ENCODE measurements at regions not wholly inside any gene's neighbourhood (a gene's known extent, or its start where the extent isn't known, plus 50 kb on each side); places are given as distances from the start of the nearest gene placed in this dataset.

DNA sequence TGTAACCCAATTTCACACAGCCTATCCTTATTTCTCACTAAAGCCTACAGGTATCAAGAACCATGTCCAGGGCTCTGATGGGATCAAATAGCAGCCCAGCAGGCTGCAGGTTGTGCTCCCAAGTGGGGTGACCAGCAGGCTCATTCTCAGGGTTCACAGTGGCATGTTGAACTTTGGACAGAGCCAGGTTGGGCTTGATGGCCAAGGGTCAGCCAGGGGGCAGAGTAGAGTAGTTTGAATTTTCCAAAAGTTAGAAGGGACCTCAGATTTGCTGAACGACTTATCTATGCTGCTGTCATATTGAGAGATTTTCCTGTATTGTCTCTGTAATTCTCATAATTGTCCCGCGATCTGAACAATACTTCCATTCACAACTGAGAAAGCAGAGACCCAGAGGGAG lies 310.8 kb upstream of the BOD1L1 start:
- no peak for DNase-seq (ENCODE audit: low spot score)

DNA sequence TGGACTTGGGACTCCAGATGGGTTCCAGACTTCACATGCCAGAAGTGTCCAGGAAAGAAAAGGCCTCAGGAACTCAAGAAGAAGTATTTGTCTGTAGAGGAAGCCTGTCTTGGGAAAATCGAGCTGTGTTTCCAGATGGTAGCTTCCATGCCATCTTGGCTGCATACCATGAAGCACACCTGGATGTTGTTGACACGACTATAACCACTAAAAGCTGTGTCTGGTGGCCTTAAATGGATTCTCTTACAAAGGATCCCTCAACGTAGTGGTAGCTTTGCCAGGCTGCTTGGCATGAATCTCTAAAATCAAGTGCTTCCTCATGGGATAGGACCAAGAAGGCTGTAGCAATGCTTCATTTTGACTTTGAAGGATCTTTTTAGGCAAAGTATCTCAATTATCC lies 313.4 kb upstream of the BOD1L1 start:
- no peak for DNase-seq (ENCODE audit: low spot score)

DNA sequence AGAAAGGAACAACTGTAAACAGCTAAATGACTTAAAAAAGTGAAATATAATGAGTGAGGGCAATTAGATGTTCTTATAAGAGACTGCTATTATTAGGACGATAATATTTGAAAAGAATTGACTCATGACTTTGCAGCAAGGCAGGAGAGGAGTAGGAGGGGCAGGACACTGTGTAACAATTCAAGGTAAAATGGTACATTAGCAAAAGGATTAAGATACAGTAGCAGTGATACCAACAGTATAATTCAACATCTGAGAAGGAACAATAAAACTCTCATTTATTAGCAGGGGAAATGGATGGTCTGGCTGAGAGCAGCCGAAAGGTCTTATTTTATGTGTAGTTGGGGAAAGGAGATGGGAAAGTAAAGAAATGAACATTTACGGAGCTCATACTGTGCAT lies 315.5 kb upstream of the BOD1L1 start:
- DNase-seq (ENCODE audit: low spot score), result no peak

DNA sequence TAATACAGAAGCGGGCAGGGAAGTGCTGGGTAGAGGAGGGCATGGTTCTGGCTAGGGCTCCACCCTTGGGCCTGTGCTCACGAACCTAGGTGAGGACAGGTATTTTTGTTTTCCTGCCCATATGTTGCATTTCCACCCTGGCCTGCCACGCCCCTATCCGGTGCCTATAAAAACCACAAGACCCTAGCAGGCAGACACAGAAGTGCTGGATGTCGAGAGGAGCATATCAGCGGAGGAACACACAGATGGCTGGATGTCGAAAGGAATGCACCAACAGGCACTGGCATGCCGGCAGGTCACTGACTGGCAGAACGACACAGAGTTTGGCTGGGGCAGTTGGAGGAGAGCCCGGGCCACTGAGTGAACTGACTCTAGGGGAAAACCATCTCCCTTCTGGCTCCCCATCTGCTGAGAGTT lies 316.6 kb upstream of the BOD1L1 start:
- no peak for DNase-seq (ENCODE audit: low spot score)

DNA sequence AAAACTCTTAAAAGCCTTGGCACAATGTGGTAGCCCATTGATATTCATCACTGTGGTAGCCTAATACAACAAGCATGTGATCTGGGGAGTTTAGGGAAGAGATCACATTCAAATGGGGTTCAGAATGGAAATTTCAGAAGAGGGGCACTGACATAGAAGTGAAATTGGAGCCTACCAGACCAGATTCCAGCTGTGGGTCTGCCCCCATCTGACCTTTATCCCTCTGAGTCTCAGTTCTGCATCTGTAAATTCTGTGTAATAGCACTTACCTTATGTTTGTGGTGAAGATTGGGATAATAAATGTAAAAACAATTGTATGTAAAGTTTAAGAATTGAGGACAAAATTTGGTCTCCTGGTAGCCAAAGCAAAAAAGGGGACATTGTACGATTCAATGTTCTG lies 320.4 kb upstream of the BOD1L1 start:
- DNase-seq (ENCODE audit: low spot score), result no peak

DNA sequence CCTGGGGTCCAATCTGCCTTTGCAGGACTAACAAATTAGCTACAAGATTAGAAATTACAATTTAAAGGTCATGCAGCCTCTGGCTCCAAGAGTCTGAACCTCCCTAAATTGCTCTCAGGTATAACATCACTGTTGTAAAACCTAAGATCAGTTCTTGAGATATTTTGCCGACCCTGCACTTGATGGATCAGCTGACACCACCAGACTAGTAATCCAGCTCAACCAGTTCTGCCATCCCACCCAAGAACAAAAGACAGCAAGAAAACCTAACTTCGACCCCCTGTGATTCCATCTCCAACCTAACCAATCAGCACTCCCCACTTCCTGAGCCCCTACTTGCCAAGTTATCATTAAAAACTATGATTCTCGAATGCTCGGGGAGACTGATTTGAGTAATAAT lies 323.0 kb upstream of the BOD1L1 start:
- no peak for DNase-seq (ENCODE audit: low spot score)

DNA sequence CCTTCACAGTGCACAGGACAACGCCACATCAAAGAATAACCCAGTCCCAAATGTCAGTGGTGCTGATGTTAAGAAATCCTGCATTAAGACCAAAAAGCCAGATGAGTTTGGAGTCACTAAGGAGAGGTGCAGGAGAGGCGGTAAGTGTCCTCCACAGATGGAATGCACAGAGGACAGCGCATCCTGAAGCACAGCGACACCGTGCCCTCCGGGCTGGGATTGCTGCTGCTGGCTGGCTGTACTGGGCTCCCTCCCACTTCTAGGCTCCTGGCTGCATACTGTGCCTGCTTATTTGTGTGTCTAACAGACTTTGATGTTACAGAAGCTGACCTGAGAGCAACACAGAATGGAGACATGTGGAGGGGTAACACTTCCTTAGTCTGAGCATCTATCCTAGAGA lies 325.6 kb upstream of the BOD1L1 start:
- no peak for DNase-seq (ENCODE audit: low spot score)

DNA sequence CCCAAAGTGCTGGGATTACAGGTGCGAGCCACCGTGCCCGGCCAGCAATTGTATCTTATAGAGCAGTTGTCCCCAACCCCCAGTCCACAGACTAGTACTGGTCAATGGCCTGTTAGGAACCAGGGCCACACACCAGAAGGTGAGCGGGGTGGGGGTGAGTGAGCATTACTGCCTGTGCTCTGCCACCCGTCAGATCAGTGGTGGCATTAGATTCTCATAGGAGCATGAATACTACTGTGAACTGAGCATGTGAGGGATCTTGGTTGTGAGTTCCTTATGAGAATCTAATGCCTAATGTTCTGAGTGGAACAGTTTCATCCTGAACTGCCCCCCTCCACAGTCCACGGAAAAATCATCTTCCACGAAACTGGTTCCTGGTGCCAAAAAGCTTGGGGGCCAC lies 328.0 kb upstream of the BOD1L1 start:
- DNase-seq (ENCODE audit: low spot score), result no peak

DNA sequence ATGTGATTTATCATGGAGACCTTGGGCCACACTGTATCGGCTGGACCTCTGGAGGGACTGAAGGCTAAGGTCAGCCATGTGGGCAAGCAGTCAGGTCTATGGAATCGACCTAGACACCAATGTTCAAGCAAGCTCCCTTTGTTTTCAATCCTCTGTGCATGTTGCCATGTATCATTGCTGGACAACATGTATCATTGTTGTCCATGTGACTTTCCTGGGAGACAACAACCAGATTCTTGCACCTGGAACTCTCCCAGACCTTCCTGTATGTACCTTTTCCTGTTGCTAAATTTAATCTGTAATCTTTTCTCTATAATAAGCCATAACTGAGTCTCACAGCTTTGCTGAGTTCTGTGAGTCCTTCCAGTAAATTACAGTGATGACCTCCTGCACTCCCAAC lies 329.4 kb upstream of the BOD1L1 start:
- no peak for DNase-seq (ENCODE audit: low spot score)

DNA sequence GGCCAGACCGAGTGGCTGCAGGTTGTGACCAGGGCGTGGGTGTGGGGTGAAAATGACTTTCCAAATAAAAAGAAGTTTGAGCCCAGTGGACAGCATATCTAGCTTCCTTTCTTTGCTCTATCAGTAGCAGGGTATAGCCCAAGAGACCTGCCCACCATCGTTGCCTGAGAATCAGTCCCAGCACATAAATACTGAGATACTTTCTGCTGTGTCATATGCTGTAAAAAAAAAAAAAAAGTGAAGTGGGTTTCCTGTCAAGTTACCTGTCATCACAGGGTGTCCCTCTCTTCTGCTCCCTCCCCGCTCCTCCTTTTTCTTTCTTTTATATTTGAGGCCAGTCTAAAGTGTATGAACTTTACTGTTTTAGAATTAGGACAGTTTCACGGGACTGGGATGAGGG lies 330.3 kb upstream of the BOD1L1 start:
- DNase-seq (ENCODE audit: low spot score), result no peak

DNA sequence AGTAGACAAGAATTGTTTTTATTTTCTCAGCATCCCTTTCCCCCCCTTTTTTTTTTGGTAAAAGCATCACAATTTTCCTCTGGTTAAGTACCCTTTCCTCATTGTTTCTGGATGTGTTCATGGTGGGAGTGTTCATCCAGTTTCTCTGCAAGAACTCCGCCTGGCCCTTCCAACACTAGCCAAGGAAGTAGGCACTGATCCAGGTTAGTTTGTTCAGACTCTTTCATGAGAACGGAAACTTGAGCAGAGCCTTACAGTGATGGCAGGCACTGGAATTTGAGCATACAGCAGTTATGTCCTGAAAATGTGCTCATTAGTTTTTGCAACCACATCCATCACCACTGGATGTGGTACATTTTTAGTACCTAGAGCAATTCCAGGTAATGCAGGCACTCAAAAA lies 336.1 kb upstream of the BOD1L1 start:
- no peak for DNase-seq (ENCODE audit: low spot score)

DNA sequence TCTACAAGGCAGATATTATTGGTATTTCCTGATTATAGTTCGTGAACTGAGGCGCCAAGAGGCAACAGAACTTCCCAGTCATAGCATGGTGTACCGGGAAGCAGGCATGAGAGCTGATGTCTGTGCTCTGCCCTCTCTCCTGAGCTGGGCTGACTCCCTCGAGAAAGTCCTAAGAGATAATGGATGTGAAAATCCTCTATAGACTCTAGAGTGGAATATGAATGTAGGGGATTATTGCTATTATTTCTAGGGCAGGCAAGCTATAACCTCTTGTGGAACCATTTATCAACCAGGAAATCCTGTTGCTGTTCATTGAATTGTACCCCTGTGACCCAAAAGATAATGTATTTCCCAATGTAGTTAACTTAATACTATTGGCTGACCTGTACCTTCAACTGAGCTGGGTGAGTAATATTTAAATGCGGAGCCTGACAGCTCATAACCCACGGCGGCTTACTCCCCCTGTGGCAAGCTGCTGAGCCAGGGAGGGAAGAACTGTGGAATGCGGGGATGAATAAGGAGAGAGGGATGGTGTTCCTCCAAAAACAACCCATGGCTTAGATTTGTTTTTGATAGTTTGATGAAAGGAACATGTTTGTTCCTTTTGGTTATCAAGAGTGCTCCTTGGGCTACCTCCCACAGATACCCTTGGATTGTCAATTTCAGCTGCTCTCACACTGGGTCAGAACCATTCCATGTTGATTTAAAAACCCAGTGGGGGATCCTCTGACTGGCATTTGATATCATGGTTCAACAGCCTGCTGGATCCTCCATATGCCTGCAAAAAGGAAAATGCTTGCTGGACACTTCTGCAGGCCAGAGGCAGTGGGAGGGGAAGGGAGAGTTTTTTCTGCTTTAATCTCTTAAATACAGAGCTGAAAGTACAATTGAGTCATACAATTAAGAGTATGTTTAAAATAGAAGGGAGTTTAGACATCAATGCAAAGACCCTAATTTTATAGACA lies 339.0 kb upstream of the BOD1L1 start:
- DNase-seq (ENCODE audit: low spot score), result peak; percentile 28

DNA sequence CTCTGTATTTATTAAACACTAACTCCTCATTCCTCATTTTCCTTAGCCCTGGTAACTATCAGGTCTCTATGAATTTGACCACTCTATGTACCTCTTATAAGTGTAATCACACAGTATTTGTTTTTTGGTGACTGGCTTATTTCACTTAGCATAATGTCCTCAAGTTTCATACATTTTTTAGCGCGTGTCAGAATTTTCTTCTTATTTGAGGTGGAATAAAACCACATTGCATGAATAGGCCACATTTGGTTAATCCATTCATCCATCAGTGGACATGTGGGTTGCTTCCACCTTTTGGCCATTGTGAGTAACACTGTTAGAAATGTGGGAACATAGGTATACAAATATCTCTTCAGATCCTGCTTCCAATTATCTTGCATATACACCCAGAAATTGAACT lies 341.2 kb upstream of the BOD1L1 start:
- DNase-seq (ENCODE audit: low spot score), result no peak

DNA sequence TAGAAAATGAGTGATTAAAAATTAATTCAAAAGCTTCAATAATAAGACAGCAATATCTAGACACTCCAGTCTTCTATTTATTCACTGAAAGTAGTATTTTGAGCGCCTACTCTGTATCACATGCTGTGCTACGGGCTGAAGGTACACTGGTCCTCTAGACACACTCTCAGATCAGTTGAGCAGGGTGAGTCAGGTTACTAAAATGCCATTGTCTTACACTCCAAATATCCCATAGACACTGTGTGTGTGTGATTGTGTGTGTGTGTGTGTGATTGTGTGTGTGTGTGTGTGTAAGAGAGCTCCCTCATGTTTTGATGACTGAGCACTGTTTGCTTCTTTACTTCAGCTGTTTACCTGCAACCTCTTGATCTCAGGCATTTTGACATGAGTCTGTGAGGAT lies 342.8 kb upstream of the BOD1L1 start:
- no peak for DNase-seq (ENCODE audit: low spot score)

DNA sequence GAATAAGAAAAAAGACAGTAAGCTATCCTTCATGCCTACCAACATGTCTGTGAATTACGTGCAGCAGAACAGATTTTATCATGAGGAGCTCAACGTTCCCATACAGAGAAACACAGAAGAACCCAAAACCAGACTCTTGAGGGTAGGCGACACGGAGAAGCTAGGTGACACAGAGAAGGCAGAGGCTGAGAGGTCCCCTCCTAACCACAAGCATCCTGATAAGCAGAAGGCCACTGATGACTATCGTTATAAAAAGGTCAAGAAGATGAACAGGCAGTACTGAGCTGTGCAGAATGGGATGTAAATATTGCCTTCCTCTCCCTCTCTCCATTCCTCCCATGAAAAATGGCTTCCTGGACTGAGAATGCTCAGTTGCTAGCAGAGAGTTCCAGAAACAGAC lies 350.2 kb upstream of the BOD1L1 start:
- no peak for DNase-seq (ENCODE audit: low spot score)

DNA sequence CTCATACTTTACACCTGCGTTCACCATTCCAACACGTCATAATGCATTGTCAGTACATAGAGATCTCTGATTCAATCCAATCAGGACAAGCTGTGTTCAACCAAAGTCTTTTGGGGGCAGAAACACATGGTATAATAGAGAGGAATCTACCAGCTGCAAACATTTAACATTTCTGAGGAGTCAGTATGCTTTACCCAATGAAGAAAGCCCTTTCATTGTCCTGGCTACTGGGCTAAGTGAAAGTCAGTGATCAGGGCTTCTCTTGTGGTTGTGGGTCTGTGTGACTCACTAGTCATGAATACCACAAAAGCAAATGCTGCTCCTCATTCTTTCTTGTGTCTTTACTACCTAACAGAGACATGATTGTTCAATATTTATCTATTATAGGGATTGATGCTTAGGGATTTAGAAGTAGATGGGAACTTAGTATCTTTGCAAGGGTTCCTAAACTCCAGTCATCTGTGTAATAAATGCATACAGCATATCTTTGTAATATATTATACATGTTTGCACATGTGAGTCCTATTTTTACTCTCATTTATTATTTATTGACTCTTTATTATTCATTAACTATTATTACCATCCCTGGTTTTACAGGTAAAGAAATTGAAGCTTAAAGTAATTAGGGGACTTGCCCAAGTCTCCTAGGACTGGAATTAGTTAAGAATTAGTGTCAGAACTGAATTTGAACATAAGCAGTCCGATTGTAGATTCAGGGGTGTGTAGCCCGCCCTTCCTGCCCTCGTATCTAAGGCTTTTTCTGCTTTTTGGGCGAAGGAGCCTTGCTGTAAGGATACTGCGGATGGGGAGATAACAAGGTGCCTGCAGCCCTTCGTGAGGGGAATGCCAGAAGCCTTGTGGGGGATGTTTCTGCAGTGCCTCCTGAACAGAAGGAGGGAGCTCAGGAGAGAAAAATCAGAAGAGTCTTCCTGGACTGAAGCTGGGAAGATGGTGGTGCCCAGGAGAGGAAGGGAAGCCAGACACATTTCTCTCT lies 353.1 kb upstream of the BOD1L1 start:
- no peak for DNase-seq (ENCODE audit: low spot score)

DNA sequence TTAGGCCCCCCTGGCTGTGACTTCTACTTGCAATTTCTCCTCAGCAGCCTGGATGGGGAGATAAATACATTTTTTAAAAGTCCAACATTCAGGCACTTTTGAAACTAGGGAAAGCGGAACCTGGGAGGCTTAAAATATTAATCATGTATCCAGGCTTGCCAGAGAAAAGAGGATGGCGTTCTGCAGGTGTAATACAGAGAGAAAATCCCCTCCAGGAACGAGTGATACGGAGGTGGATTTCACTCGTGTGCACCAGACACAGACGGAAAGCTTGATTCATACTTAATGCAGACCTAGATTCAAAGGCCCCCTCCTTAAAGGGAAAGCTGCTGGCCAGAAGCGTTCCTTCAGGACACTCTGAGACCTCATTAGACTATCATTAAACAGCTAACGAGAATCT lies 354.0 kb upstream of the BOD1L1 start:
- DNase-seq (ENCODE audit: low spot score), result no peak

DNA sequence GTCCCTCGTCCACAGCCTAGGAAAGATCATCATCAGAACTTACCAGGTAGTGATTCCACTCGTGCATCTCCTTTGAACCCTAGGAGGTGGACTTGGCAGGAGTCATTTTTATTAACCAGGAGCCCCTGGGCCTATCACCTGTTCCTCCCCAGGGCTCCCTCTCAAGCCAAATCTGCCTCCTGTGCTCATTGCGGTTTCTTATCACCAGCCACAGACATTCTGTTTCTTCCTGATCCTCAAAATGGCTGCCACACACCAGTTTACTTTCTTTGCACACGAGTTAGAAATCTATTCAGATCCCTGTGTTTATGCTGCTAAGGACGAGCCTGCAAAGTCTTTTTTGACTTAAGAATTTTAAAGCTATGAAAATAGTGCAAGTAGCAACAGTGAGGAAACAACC lies 354.5 kb upstream of the BOD1L1 start:
- DNase-seq (ENCODE audit: low spot score), result no peak

DNA sequence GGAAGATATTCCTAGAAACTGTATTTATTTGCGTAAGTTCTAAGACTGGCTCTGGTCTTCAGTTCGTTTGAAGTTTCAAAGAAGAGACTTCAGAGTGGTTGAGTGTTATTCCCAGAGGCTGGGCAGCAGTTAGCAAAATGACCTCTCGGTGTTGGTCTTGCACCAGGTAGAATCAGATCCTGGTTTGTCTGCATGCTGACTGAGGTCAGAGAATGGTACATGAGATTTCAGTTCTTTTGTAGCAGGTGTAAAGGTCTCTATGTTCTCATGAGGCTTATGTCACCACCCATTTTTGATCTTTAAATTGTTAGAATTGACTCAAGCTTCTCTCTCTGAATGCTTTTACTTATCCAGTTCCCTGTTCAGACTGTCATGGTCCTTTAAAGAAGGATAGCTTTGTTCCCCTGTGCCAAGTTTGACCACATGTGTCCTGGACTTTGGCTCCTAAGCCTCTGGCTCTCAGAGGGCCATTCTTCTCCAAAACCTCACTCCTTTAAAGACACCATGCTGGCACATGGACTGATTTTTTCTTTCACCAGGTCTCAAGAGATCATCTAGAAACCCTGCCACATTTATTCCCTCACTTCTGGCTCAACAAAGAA lies 355.8 kb upstream of the BOD1L1 start:
- no peak for DNase-seq (ENCODE audit: low spot score)

DNA sequence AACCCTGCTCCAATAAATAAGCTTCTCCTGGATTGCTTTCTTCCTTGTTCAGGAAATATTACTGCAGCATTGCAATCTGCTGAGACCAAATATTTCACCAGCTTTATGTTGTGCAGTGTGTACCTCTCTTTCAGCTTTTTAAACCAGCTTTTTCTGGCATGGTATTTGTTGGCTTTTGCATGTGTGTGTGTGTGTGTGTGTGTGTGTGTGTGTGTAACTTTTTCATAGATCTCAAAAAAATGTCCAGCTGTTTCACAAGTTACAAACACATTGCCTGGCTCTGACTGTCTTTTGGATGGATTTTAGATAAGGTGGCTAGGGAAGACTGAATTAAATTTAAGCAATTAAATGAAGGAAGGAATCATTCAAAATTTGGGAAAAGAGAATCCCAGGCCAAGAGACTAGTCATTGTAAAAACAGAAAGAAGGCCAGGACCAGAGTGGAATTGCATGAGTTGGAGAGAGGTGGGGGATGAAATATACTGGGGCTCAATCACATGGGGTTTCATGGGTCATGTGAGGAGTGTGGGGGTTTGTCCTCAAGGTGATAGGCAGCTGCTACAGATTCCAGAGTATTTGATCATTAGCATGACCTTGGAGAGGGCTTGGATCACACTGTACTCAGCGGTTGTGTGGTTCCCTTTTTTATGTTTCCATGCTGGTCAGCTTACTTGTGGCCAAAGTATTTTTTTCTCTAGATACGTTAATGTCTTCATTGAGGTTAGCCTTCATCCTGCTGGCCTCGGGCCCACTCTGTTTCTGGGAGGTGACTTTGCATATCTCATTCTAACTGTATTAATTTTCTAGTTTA lies 357.7 kb upstream of the BOD1L1 start:
- no peak for DNase-seq (ENCODE audit: low spot score)

DNA sequence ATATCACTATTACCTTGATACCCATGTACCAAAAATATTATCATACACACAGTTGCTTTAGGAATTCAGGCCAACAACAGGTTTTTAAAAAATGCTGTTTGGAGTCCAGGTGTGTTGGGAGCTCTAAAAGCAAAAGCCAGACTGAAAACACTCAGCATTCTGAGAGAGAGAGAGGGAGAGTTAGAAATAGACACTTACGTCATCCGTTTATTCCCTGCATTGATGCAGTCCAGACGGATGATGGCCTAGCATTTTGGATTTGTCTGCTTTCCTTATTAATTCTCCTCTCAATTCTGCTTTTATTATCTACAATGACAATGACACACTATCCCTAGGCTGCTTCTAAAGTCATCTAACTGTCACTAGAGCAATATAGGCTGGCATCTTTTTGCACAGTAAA lies 358.3 kb upstream of the BOD1L1 start:
- DNase-seq (ENCODE audit: low spot score), result no peak

DNA sequence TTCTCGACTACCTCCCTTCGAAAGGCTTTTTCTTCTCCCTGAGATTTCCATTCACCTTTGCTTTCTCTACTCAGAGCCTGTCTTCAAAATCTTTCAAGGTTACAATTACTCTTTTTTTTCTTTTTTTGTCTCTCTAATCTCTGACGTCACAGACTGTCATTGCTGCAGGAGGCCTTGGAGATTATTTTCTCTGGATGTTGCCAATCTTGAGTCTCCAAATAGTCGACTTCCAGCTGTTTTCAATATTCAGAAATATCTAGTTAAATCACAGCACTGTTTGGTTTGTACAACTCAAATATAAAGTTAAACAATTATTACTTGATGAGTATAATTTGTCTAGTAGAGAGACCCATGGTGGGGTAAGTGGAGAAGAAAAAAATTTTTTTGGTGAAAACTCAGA lies 359.0 kb upstream of the BOD1L1 start:
- no peak for DNase-seq (ENCODE audit: low spot score)
